PC-3 (cell line): ENCODE measurements at regions not wholly inside any gene's neighbourhood (a gene's known extent, or its start where the extent isn't known, plus 50 kb on each side); places are given as distances from the start of the nearest gene placed in this dataset.

Source experiments
- ATAC-seq: fragments of 200-7000 bp; cut with Tn5 transposase; 2 replicates; pipeline ENCODE4 v1.9.1; 2020; ENCODE audit warnings: mild to moderate bottlenecking, moderate library complexity
- BruUV-seq: library from RNA; stranded (reverse); fragments of 400-500 nt; replicated peaks from 2 replicates; lab custom pipeline; 2021; lab: Mats Ljungman, UMichigan
- CTCF ChIA-PET: fragments of 300-600 bp; sonication (Branson Sonifier 250); formaldehyde crosslinking; loops from one replicate; lab custom pipeline; 2022; ENCODE audit warnings: antibody characterized with exemption; lab: Charles Lee
- POLR2A ChIA-PET: fragments of 300-600 bp; sonication (Branson Sonifier 250); formaldehyde crosslinking; loops from one replicate; lab custom pipeline; 2022; ENCODE audit warnings: antibody characterized with exemption; ENCODE audit not compliant: unreplicated experiment; lab: Charles Lee
- DNase-seq: peaks from one replicate; pipeline ENCODE4 v3.0.0-alpha.2; 2015
- H2AFZ ChIP-seq: fragments of 300-600 bp; sonication (generic); 2 replicates; pipeline ENCODE4 v1.6.0; 2016; ENCODE audit warnings: antibody characterized with exemption, low read length
- H3F3A ChIP-seq: fragments of 300-600 bp; sonication (generic); one replicate; pipeline ENCODE4 v1.6.0; 2017; ENCODE audit warnings: antibody characterized with exemption, low read length, control low read depth, mild to moderate bottlenecking; ENCODE audit not compliant: unreplicated experiment
- H3K27ac ChIP-seq: fragments of 300-600 bp; sonication (generic); 2 replicates; pipeline ENCODE4 v1.5.1; 2016; ENCODE audit warnings: mild to moderate bottlenecking, low read length
- H3K27me3 ChIP-seq: fragments of 300-600 bp; sonication (generic); 2 replicates; pipeline ENCODE4 v1.6.1; 2016; ENCODE audit warnings: low read length, mixed read lengths
- H3K36me3 ChIP-seq: fragments of 300-600 bp; sonication (generic); 2 replicates; pipeline ENCODE4 v1.6.1; 2016; ENCODE audit warnings: low read depth, mixed run types, low read length, mixed read lengths
- H3K4me1 ChIP-seq: fragments of 300-600 bp; sonication (generic); 2 replicates; pipeline ENCODE4 v1.5.1; 2016; ENCODE audit warnings: low read length; ENCODE audit not compliant: insufficient read depth
- H3K4me2 ChIP-seq: fragments of 300-600 bp; sonication (generic); 2 replicates; pipeline ENCODE4 v1.6.0; 2016; ENCODE audit warnings: low read length
- H3K4me3 ChIP-seq: fragments of 300-600 bp; sonication (generic); 2 replicates; pipeline ENCODE4 v1.5.1; 2016; ENCODE audit warnings: mild to moderate bottlenecking, low read length, mixed read lengths
- H3K79me2 ChIP-seq: fragments of 300-600 bp; sonication (generic); 2 replicates; pipeline ENCODE4 v1.6.1; 2017; ENCODE audit warnings: low read length, mixed read lengths
- H3K9ac ChIP-seq: fragments of 300-600 bp; sonication (generic); 2 replicates; pipeline ENCODE4 v1.6.0; 2016; ENCODE audit warnings: mild to moderate bottlenecking, low read length
- H3K9me2 ChIP-seq: fragments of 300-600 bp; sonication (generic); replicated peaks from 2 replicates; pipeline ENCODE4 v1.6.1; 2016; ENCODE audit warnings: mixed run types, low read length, mixed read lengths
- H3K9me3 ChIP-seq: fragments of 300-600 bp; sonication (generic); 2 replicates; pipeline ENCODE4 v1.6.1; 2016; ENCODE audit warnings: low read length, mixed read lengths
- H4K20me1 ChIP-seq: fragments of 300-600 bp; sonication (generic); 2 replicates; pipeline ENCODE4 v1.6.1; 2016; ENCODE audit warnings: low read length, mixed read lengths
- CTCF ChIP-seq: fragments of 300-600 bp; sonication (generic); conservative IDR thresholded peaks from 2 replicates; pipeline ENCODE4 v1.5.1; 2017; ENCODE audit warnings: antibody characterized with exemption, low read depth, mild to moderate bottlenecking, low read length
- EZH2 ChIP-seq: fragments of 300-600 bp; sonication (generic); IDR thresholded peaks from one replicate; pipeline ENCODE4 v1.6.1; 2017; ENCODE audit warnings: antibody characterized with exemption, mild to moderate bottlenecking, low read length; ENCODE audit not compliant: unreplicated experiment
- EZH2phosphoT487 ChIP-seq: fragments of 300-600 bp; sonication (generic); IDR thresholded peaks from 2 replicates; pipeline ENCODE4 v1.6.1; 2018; ENCODE audit warnings: mild to moderate bottlenecking, antibody characterized with exemption, low read length, borderline replicate concordance
- intact Hi-C: fragments of 100-400 bp; cut with micrococcal nuclease; formaldehyde crosslinking; loops from 2 replicates; pipeline ENCODE4 v1.9.0; 2023

- Histone ChIP-seq H3K9ac (no peak overlapping the region), H3K4me2 (peak overlapping the region; percentile 46), H3K9me3 (no peaks in the 10 kb centered on the region), H3K36me3 (no peaks in the 10 kb centered on the region), H3K27me3 (no peaks in the 10 kb centered on the region), H3K4me1 (peaks cover 21% of the 10 kb centered on the region), H2AFZ (no peak overlapping the region), H3F3A (no peaks in the 10 kb centered on the region), H3K4me3 (no peak overlapping the region), H4K20me1 (no peaks in the 10 kb centered on the region), H3K27ac (no peak overlapping the region), H3K79me2 (no peaks in the 10 kb centered on the region), H3K9me2 (no peaks in the 10 kb centered on the region)
- intact Hi-C loops, result no loop called here
- BruUV-seq, result TSS peak; percentile 33
- ChIA-PET POLR2A (interaction anchor here (0.6 kb wide), 1 partner anchor 76 kb away, joined by 7 read pairs; no protein-coding TSS in a partner anchor), CTCF (no interaction called here)
- ATAC-seq (peak; percentile 92), DNase-seq (peak; percentile 71)
- TF ChIP-seq EZH2, result no peak
- no peak for TF ChIP-seq CTCF
- no peak for TF ChIP-seq EZH2phosphoT487
Observed at GRCh38 chr12:124625867-124626675, 58.7 kb upstream of the NCOR2 start.

- peaks cover 21% of the 10 kb centered on the region for H3K4me1 ChIP-seq
- ATAC-seq (no peak), DNase-seq (no peak)
- H3K9me3 ChIP-seq, result no peaks in the 10 kb centered on the region
- H3K79me2 ChIP-seq, result no peaks in the 10 kb centered on the region
- H3K27ac ChIP-seq, result no peak overlapping the region
- no peak overlapping the region for H3K4me2 ChIP-seq
- intact Hi-C loops, result no loop called here
- H3K4me3 ChIP-seq, result no peak overlapping the region
- BruUV-seq, result no TSS peak
- H3K9me2 ChIP-seq, result no peaks in the 10 kb centered on the region
- no peaks in the 10 kb centered on the region for H4K20me1 ChIP-seq
- H3K9ac ChIP-seq, result no peak overlapping the region
- ChIA-PET CTCF (no interaction called here), POLR2A (no interaction called here)
- TF ChIP-seq EZH2 (no peak), EZH2phosphoT487 (no peak), CTCF (no peak)
- no peaks in the 10 kb centered on the region for H3K27me3 ChIP-seq
- no peaks in the 10 kb centered on the region for H3F3A ChIP-seq
- H3K36me3 ChIP-seq, result no peaks in the 10 kb centered on the region
- no peak overlapping the region for H2AFZ ChIP-seq
Observed at GRCh38 chr12:124624823-124625222, 57.4 kb upstream of the NCOR2 start.
